GM10266 (cell line): ENCODE measurements at regions not wholly inside any gene's neighbourhood (a gene's known extent, or its start where the extent isn't known, plus 50 kb on each side); places are given as distances from the start of the nearest gene placed in this dataset.

ENCODE experiments used
- DNase-seq: peaks from one replicate; pipeline ENCODE4 v3.0.0; 2012; ENCODE audit errors: extremely low spot score
- TF ChIP-seq, protein P1 (sequence below): IDR thresholded peaks from 2 replicates; pipeline ENCODE4 v1.5.1; 2012; ENCODE audit warnings: mild to moderate bottlenecking, low read depth; ENCODE audit not compliant: control insufficient read depth, insufficient read depth; ENCODE audit errors: missing control alignments

DNA sequence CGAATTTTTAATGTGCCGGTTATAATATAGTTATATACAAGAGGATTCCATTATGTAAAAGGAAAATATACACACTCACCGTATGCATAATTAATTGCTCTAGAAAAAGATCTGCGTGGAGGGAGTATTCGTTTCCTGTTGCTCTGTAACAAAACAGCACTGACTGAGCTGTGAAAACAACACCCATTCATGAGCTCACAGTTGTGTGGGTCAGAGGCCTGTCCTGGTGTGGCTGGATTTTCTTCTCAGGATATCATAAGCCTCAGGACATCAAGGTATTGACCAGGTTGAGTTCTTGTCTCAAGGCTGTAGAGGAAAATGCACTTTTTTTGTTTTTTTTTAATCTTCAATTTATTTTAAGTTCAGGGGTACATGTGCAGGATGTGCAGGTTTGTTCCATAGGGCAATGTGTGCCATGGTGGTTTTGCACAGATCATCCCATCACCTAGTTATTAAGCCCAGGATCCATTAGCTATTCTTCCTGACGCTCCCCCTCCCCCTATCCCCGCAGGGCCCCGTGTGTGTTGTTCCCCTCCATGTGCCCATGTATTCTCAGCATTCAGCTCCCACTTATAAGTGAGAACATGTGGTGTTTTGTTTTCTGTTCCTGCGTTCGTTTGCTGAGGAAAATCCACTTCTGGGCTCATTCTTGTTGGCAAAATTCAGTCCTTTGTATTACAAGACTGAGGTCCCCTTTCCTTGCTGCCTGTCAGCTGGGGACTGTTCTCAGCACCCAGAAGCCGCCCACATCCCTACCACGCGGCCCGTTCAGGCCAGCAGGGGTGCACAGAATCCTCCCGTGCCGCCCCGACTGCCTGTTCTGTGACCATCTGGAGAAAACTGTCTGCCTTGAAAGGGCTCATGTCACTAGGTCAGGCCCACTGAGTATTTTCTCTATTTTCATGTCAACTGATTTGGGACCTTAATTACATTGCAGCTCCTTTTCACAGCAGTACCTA is 87.4 kb upstream of the ERRFI1 start:
- TF ChIP-seq, protein P1, sequence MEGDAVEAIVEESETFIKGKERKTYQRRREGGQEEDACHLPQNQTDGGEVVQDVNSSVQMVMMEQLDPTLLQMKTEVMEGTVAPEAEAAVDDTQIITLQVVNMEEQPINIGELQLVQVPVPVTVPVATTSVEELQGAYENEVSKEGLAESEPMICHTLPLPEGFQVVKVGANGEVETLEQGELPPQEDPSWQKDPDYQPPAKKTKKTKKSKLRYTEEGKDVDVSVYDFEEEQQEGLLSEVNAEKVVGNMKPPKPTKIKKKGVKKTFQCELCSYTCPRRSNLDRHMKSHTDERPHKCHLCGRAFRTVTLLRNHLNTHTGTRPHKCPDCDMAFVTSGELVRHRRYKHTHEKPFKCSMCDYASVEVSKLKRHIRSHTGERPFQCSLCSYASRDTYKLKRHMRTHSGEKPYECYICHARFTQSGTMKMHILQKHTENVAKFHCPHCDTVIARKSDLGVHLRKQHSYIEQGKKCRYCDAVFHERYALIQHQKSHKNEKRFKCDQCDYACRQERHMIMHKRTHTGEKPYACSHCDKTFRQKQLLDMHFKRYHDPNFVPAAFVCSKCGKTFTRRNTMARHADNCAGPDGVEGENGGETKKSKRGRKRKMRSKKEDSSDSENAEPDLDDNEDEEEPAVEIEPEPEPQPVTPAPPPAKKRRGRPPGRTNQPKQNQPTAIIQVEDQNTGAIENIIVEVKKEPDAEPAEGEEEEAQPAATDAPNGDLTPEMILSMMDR, result no peak
- DNase-seq, result no peak

DNA sequence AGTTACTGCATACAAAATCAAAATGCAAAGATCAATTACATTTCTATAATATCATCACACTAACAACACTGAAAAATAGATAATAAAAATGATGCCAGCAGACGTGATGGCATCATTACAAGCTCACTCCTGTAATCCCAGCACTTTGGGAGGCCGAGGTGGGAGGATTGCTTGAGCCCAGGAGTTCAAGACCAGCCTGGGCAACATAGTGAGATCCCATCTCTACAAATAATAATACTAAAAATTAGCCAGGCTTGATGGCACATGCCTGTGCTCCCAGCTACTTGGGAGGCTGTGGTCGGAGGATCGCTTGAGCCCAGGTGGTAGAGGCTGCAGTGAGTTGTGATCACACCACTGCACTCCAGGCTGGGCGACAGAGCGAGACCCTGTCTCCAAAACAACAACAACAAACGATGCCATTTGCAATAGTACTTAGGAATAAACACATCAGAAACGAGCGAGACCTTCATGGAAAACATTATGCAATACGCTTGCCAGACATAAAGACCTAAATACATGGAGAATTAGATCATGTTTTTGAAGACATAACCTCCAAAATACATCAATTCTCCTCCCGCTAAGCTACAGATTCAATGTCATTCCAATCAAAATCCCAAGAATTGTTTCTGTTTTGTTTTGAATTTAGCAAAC is 86.6 kb upstream of the ERRFI1 start:
- TF ChIP-seq, protein P1, result no peak
- no peak for DNase-seq

DNA sequence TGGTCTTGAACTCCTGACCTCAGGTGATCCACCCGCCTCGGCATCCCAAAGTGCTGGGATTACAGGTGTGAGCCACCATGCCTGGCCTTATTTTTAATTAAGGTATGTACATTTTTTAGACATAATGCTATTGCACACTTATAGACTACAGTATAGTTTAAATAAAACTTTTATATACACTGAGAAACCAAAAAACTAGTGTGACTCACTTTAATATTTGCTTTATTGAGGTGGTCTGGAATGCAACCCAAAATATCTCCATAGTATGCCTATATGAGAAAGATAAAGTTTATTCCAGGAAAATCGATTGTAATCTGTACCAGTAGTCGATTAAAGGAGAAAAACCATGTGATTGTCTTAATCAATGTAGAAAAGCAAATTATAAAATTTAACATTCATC is 85.5 kb upstream of the ERRFI1 start:
- TF ChIP-seq, protein P1, result no peak
- no peak for DNase-seq

DNA sequence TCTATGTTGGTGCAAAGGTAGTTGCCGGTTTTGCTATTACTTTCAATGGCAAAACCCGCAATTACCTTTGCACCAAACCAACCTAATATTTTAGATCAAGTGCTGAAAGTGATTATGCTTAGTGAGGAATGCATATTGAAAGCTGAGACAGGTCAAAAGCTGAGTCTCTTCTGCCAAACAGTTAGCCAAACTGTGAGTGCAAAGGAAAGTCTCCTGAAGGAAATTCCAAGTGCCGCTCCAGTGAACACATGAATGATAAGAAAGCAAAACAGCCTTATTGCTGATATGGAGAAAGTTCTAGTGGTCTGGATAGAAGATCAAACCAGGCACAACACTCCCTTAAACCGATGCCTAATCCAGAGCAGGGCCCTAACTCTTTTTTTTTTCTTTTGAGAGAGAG is 83.1 kb upstream of the ERRFI1 start:
- no peak for DNase-seq
- TF ChIP-seq, protein P1, result no peak

DNA sequence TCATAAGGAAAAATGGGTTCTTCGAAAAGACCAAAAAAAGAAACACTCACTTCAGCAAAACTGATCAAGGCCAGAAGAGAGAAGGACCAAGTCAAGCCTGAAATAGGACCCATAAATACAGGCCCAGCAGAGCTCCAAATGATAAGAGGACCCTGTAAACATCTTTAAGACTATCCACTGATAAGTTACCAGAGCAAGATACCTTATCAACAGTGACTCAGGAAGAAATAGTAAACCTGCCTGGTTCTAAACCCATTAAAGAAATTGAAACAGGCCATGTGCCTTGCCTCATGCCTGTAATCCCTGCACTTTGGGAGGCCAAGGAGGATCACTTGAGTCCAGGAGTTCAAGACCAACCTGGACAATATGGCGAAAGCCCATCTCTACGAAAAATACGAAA is 81.8 kb upstream of the ERRFI1 start:
- TF ChIP-seq, protein P1, result no peak
- no peak for DNase-seq

DNA sequence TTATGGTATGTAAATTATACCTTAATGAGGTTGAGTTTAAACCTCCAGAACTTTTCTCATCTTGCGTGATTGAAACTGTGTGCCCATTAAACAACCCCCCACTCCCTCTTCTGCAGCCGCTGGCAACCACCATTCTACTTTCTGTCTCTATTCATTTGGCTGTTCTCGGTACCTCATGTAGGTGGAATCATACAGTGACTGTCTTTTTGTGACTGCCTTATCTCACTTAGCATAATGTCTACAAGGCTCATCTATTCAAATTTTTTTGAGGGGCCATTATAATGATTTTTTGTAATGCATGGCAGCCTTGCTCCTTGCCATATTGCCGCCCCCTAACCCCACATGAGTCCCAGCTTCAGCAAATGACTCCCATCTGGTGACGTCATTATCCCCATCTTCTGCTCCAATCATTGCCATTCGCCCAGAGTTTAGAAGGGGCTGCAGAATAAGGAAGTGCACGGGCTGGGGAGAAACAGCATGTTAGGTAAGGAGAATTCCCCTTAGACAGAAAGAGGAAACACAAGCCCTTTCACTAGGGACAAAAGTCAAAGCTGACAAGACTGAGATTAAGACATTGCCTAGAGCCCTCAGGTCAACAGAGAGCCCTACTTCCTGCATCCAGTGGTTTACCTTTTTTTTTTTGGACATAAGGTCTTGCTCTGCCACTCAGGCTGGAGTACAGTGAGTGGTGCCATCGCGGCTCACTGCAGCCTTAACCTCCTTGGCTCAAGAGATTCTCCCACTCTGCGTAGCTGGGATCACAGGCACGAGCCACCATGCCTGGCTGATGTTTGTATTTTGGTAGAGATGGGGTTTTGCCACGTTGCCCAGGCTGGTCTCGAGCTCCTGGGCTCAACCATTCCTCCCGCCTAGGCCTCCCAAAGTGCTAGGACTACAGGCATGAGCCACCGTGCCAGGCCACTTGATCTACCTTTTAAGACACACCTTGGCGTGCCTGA is 78.4 kb upstream of the ERRFI1 start:
- peak; percentile 34 for DNase-seq
- TF ChIP-seq, protein P1, result no peak

DNA sequence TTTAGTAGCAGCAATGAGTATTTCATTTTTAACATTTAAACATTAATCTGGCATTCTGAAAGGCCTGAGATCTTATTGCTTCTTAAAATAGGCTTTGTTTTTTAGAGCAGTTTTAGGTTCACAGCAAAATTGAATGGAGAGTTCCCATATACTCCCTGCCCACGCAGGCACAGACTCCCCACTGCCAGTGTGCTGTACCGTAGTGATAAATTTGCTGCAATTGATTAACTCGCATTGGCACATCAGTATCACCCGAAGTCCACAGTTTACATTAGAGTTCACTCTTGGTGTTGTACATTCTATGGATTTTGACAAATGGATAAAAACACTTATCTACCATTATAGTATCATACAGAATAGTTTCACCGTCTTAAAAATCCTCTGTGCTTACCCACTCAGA is 71.8 kb upstream of the ERRFI1 start:
- TF ChIP-seq, protein P1, result no peak
- DNase-seq, result no peak
